Keratinocyte (primary cell): ENCODE measurements at regions not wholly inside any gene's neighbourhood (a gene's known extent, or its start where the extent isn't known, plus 50 kb on each side); places are given as distances from the start of the nearest gene placed in this dataset.

Source experiments
- DNase-seq: peaks from one replicate; pipeline ENCODE4 v3.0.0-alpha.2; 2011; ENCODE audit warnings: low read depth, missing footprints, low spot score
- FAIRE-seq: peaks from 2 replicates; lab custom pipeline; 2011; peaks lifted over from hg19 to GRCh38; lab: Jason Lieb, UNC
- H2AFZ ChIP-seq: 2 replicates; pipeline ENCODE4 v1.6.0; 2012; ENCODE audit warnings: low read length, control low read depth, inconsistent platforms; ENCODE audit not compliant: control insufficient read depth
- H3K27ac ChIP-seq: 2 replicates; pipeline ENCODE4 v1.5.1; 2011; ENCODE audit warnings: low read length; ENCODE audit not compliant: control insufficient read depth, insufficient read depth
- H3K27me3 ChIP-seq: 3 replicates; pipeline ENCODE4 v1.6.0; 2011; ENCODE audit warnings: low read length; ENCODE audit not compliant: control insufficient read depth, insufficient read depth; ENCODE audit errors: extremely low read depth
- H3K36me3 ChIP-seq, 2 experiments: 2 replicates in 1 of 2; 3 replicates in 1 of 2; pipeline ENCODE4 v1.5.1; 2011; ENCODE audit warnings: low read length in 2 of 2, mild to moderate bottlenecking in 1 of 2; ENCODE audit not compliant: control insufficient read depth in 2 of 2, insufficient read depth in 2 of 2; ENCODE audit errors: extremely low read depth in 1 of 2
- H3K4me1 ChIP-seq: 3 replicates; pipeline ENCODE4 v1.5.1; 2011; ENCODE audit warnings: low read length; ENCODE audit not compliant: control insufficient read depth, insufficient read depth; ENCODE audit errors: extremely low read depth
- H3K4me2 ChIP-seq: 3 replicates; pipeline ENCODE4 v1.6.0; 2011; ENCODE audit warnings: low read depth, low read length; ENCODE audit not compliant: control insufficient read depth, insufficient read depth; ENCODE audit errors: extremely low read depth
- H3K4me3 ChIP-seq, 3 experiments: fragments of 200-600 bp in 1 of 3; sonication (generic) in 1 of 3; 2 replicates in 2 of 3; 3 replicates in 1 of 3; pipeline ENCODE4 v1.5.1; 2011 to 2016; ENCODE audit warnings: low read length in 3 of 3, mild to moderate bottlenecking in 3 of 3, control low read depth in 2 of 3, inconsistent platforms in 1 of 3, low read depth in 1 of 3, mixed read lengths in 1 of 3, mixed run types in 1 of 3, moderate library complexity in 1 of 3; ENCODE audit not compliant: control insufficient read depth in 2 of 3, insufficient read depth in 2 of 3; ENCODE audit errors: extremely low read depth in 1 of 3
- H3K79me2 ChIP-seq: 2 replicates; pipeline ENCODE4 v1.6.0; 2012; ENCODE audit warnings: low read length; ENCODE audit not compliant: control insufficient read depth, insufficient read depth
- H3K9ac ChIP-seq: 3 replicates; pipeline ENCODE4 v1.6.0; 2011; ENCODE audit warnings: low read length; ENCODE audit not compliant: control insufficient read depth, insufficient read depth; ENCODE audit errors: extremely low read depth
- H3K9me1 ChIP-seq: 3 replicates; pipeline ENCODE4 v1.6.0; 2011; ENCODE audit warnings: low read length; ENCODE audit not compliant: control insufficient read depth, insufficient read depth; ENCODE audit errors: extremely low read depth
- H3K9me3 ChIP-seq: 2 replicates; pipeline ENCODE4 v1.5.1; 2012; ENCODE audit warnings: low read depth, low read length; ENCODE audit not compliant: control insufficient read depth
- H4K20me1 ChIP-seq: 3 replicates; pipeline ENCODE4 v1.6.0; 2011; ENCODE audit warnings: low read length; ENCODE audit not compliant: control insufficient read depth, insufficient read depth; ENCODE audit errors: extremely low read depth
- CTCF ChIP-seq, 3 experiments: IDR thresholded peaks in 1 of 3; conservative IDR thresholded peaks in 1 of 3; optimal IDR thresholded peaks in 1 of 3; 2 replicates in 2 of 3; 3 replicates in 1 of 3; pipeline versions ENCODE3 to v1.5.1; 2011; ENCODE audit warnings: low read length in 3 of 3, mild to moderate bottlenecking in 3 of 3, moderate library complexity in 2 of 3, control low read depth in 1 of 3, inconsistent platforms in 1 of 3; ENCODE audit not compliant: insufficient read depth in 2 of 3; ENCODE audit errors: extremely low read depth in 1 of 3
- EZH2 ChIP-seq: IDR thresholded peaks from one replicate; pipeline ENCODE4 v1.6.1; 2012; ENCODE audit warnings: inconsistent platforms, mild to moderate bottlenecking, low read length, moderate library complexity
- dilution Hi-C: fragments of 300-500 bp; cut with MboI; formaldehyde crosslinking; loops from one replicate; pipeline ENCODE4 v1.7.0; 2020; ENCODE audit warnings: low sequenced_read_pairs; ENCODE audit not compliant: extremely low pct_ligation_motif_present

- no peak overlapping the region for H2AFZ ChIP-seq
- no peaks in the 10 kb centered on the region for H3K36me3 ChIP-seq
- H3K79me2 ChIP-seq, result no peaks in the 10 kb centered on the region
- dilution Hi-C loops, result no loop called here
- FAIRE-seq, result no peak
- no peaks in the 10 kb centered on the region for H3K9me3 ChIP-seq
- no peak for DNase-seq
- no peaks in the 10 kb centered on the region for H3K9me1 ChIP-seq
- no peak overlapping the region for H3K9ac ChIP-seq
- H3K27me3 ChIP-seq, result no peaks in the 10 kb centered on the region
- H3K4me2 ChIP-seq, result no peak overlapping the region
- no peak overlapping the region for H3K27ac ChIP-seq
- no peak overlapping the region for H3K4me3 ChIP-seq
- TF ChIP-seq EZH2 (no peak), CTCF (optimal IDR thresholded peaks at IDR 0.05 in 1 of 3, IDR thresholded peaks at IDR 0.05 in 1 of 3, conservative IDR thresholded peaks at IDR 0.05 in 1 of 3; ENCODE audit: extremely low read depth in 1 of 3, insufficient read depth in 2 of 3, low read length in 3 of 3) (no peak)
- H4K20me1 ChIP-seq, result no peaks in the 10 kb centered on the region
- H3K4me1 ChIP-seq, result no peaks in the 10 kb centered on the region
These were observed 434.8 kb downstream of the LMO4 start for GRCh38 chr1:87763483-87763882.

GRCh38 chr1:87765057-87765680 lies 436.5 kb downstream of the LMO4 start:
- Histone ChIP-seq H3K4me3 (no peak overlapping the region), H2AFZ (no peak overlapping the region), H4K20me1 (no peaks in the 10 kb centered on the region), H3K79me2 (no peaks in the 10 kb centered on the region), H3K9me3 (no peaks in the 10 kb centered on the region), H3K4me1 (no peaks in the 10 kb centered on the region), H3K4me2 (no peak overlapping the region), H3K9me1 (no peaks in the 10 kb centered on the region), H3K36me3 (no peaks in the 10 kb centered on the region), H3K27me3 (no peaks in the 10 kb centered on the region), H3K9ac (no peak overlapping the region), H3K27ac (no peak overlapping the region)
- TF ChIP-seq CTCF (optimal IDR thresholded peaks at IDR 0.05 in 1 of 3, IDR thresholded peaks at IDR 0.05 in 1 of 3, conservative IDR thresholded peaks at IDR 0.05 in 1 of 3; ENCODE audit: extremely low read depth in 1 of 3, insufficient read depth in 2 of 3, low read length in 3 of 3), result no peak
- FAIRE-seq, result no peak
- DNase-seq, result no peak
- dilution Hi-C loops, result no loop called here
